GM12878 (cell line): ENCODE measurements at regions not wholly inside any gene's neighbourhood (a gene's known extent, or its start where the extent isn't known, plus 50 kb on each side); places are given as distances from the start of the nearest gene placed in this dataset.

ENCODE experiments used
- ATAC-seq: fragments of 200-7000 bp; cut with Tn5 transposase; 3 replicates; pipeline ENCODE4 v1.9.1; 2020; ENCODE audit warnings: mild to moderate bottlenecking, moderate library complexity
- BruUV-seq: library from RNA; stranded (reverse); fragments of 400-500 nt; replicated peaks from 2 replicates; lab custom pipeline; 2021; lab: Mats Ljungman, UMichigan
- CTCF ChIA-PET: fragments of 300-600 bp; sonication (Branson Sonifier 250); formaldehyde crosslinking; extraction: SDS; loops from one replicate; lab custom pipeline; 2021; ENCODE audit warnings: inconsistent platforms; lab: Yijun Ruan, JAX
- POLR2A ChIA-PET: fragments of 350-600 bp; formaldehyde crosslinking; extraction: SDS; loops from one replicate; lab custom pipeline; 2021; ENCODE audit warnings: inconsistent platforms; lab: Charles Lee
- RAD21 ChIA-PET: fragments of 300-600 bp; sonication (Branson Sonifier 250); formaldehyde crosslinking; loops from one replicate; lab custom pipeline; 2023; ENCODE audit warnings: antibody characterized with exemption; ENCODE audit not compliant: unreplicated experiment; lab: Charles Lee
- SMC1A ChIA-PET: fragments of 300-600 bp; sonication (Branson Sonifier 250); formaldehyde crosslinking; loops from one replicate; lab custom pipeline; 2023; ENCODE audit not compliant: unreplicated experiment, uncharacterized antibody; lab: Charles Lee
- DNase-seq: peaks from one replicate; pipeline ENCODE4 v3.0.0-alpha.2; 2011; ENCODE audit warnings: low read depth, low spot score
- FAIRE-seq: peaks from 3 replicates; lab custom pipeline; 2011; peaks lifted over from hg19 to GRCh38; lab: Jason Lieb, UNC
- H2AFZ ChIP-seq: 2 replicates; pipeline ENCODE4 v1.6.0; 2011; ENCODE audit warnings: low read depth, low read length, control low read depth; ENCODE audit not compliant: control insufficient read depth
- H3K27ac ChIP-seq: 2 replicates; pipeline ENCODE4 v1.5.1; 2011; ENCODE audit warnings: control low read depth; ENCODE audit not compliant: control insufficient read depth, insufficient read depth
- H3K27me3 ChIP-seq, 2 experiments: replicated peaks in 1 of 2; 2 replicates each; pipeline versions ENCODE4 v1.6.0 to v1.6.1; 2011; ENCODE audit warnings: low read length in 1 of 2; ENCODE audit not compliant: control insufficient read depth in 2 of 2, insufficient read depth in 2 of 2
- H3K36me3 ChIP-seq, 2 experiments: 2 replicates each; pipeline ENCODE4 v1.5.1; 2011; ENCODE audit warnings: low read length in 1 of 2; ENCODE audit not compliant: control insufficient read depth in 2 of 2, insufficient read depth in 2 of 2
- H3K4me1 ChIP-seq: 2 replicates; pipeline ENCODE4 v1.6.1; 2011; ENCODE audit warnings: mild to moderate bottlenecking, low read length, moderate library complexity, mixed read lengths; ENCODE audit not compliant: control insufficient read depth, insufficient read depth
- H3K4me2 ChIP-seq: 2 replicates; pipeline ENCODE4 v1.6.0; 2011; ENCODE audit warnings: control low read depth; ENCODE audit not compliant: control insufficient read depth, insufficient read depth
- H3K4me3 ChIP-seq: fragments of 200-600 bp; sonication (generic); 2 replicates; pipeline ENCODE4 v1.5.1; 2016
- H3K79me2 ChIP-seq: 2 replicates; pipeline ENCODE4 v1.6.0; 2011; ENCODE audit warnings: low read length; ENCODE audit not compliant: control insufficient read depth, insufficient read depth
- H3K9ac ChIP-seq: 2 replicates; pipeline ENCODE4 v1.8.0; 2011; ENCODE audit warnings: low read length, control low read depth, mixed read lengths; ENCODE audit not compliant: control insufficient read depth, insufficient read depth
- H3K9me3 ChIP-seq: replicated peaks from 3 replicates; pipeline ENCODE4 v1.5.1; 2011; ENCODE audit warnings: mild to moderate bottlenecking, low read length; ENCODE audit not compliant: control insufficient read depth, insufficient read depth
- H4K20me1 ChIP-seq: 2 replicates; pipeline ENCODE4 v1.6.0; 2011; ENCODE audit not compliant: control insufficient read depth, insufficient read depth
- CEBPB ChIP-seq, 2 experiments: fragments of 150-350 bp in 1 of 2; IDR thresholded peaks; 2 replicates each; pipeline ENCODE4 v1.6.1; 2012 to 2014; ENCODE audit warnings: low read depth in 2 of 2, low read length in 2 of 2, borderline replicate concordance in 1 of 2, inconsistent platforms in 1 of 2
- EGR1 ChIP-seq, 2 experiments: IDR thresholded peaks; 1 replicate in 1 of 2; 2 replicates in 1 of 2; pipeline ENCODE4 v1.6.1; 2011 to 2012; ENCODE audit warnings: low read depth in 2 of 2, low read length in 2 of 2, borderline replicate concordance in 1 of 2, mild to moderate bottlenecking in 1 of 2, moderate library complexity in 1 of 2
- EP300 ChIP-seq, 2 experiments: fragments of 150-350 bp in 1 of 2; IDR thresholded peaks; 2 replicates each; pipeline ENCODE4 v1.6.1; 2011 to 2012; ENCODE audit warnings: low read depth in 2 of 2, low read length in 2 of 2, borderline replicate concordance in 1 of 2, improper control_type of control experiment in 1 of 2, inconsistent platforms in 1 of 2; ENCODE audit not compliant: control insufficient read depth in 1 of 2
- HCFC1 ChIP-seq: fragments of 150-350 bp; IDR thresholded peaks from 2 replicates; pipeline ENCODE4 v1.6.1; 2014; ENCODE audit warnings: low read length
- KDM1A ChIP-seq: fragments of 200-600 bp; sonication (generic); IDR thresholded peaks from 2 replicates; pipeline ENCODE4 v1.6.1; 2016; ENCODE audit warnings: borderline replicate concordance
- KLF5 ChIP-seq: fragments of 450-650 bp; IDR thresholded peaks from 2 replicates; pipeline ENCODE4 v1.6.1; 2014; ENCODE audit warnings: mild to moderate bottlenecking; ENCODE audit not compliant: partially characterized antibody
- LARP7 ChIP-seq: fragments of 450-650 bp; IDR thresholded peaks from 2 replicates; pipeline ENCODE4 v1.6.1; 2017; ENCODE audit warnings: mild to moderate bottlenecking
- NR2C1 ChIP-seq: fragments of 450-650 bp; IDR thresholded peaks from 2 replicates; pipeline ENCODE4 v1.6.1; 2017; ENCODE audit warnings: antibody characterized with exemption, mild to moderate bottlenecking, moderate library complexity
- PML ChIP-seq: IDR thresholded peaks from 2 replicates; pipeline ENCODE4 v1.6.1; 2012; ENCODE audit warnings: low read length, inconsistent platforms
- POU2F2 ChIP-seq: IDR thresholded peaks from 3 replicates; pipeline ENCODE4 v1.6.1; 2011; ENCODE audit warnings: low read depth, mild to moderate bottlenecking, low read length, borderline replicate concordance
- RAD21 ChIP-seq: IDR thresholded peaks from 2 replicates; pipeline ENCODE4 v1.6.1; 2011; ENCODE audit warnings: mild to moderate bottlenecking, low read depth, low read length, moderate library complexity; ENCODE audit not compliant: insufficient read depth
- STAT1 ChIP-seq: fragments of 450-650 bp; conservative IDR thresholded peaks from 2 replicates; pipeline ENCODE4 v1.6.1; 2014; ENCODE audit warnings: antibody characterized with exemption, mild to moderate bottlenecking
- TAF1 ChIP-seq: IDR thresholded peaks from 2 replicates; pipeline ENCODE4 v1.6.1; 2011; ENCODE audit warnings: mild to moderate bottlenecking, low read depth, low read length, borderline replicate concordance
- TBL1XR1 ChIP-seq: IDR thresholded peaks from 2 replicates; pipeline ENCODE4 v1.6.1; 2012; ENCODE audit warnings: low read depth, low read length, improper control_type of control experiment
- WGBS: methylation state at CpG from one replicate; pipeline ENCODE4 v1.1.6; 2016; ENCODE audit warnings: low lambda C conversion rate; ENCODE audit not compliant: insufficient replicate concordance, insufficient coverage; ENCODE audit errors: missing lambda C conversion rate; 5-methylcytosine and 5-hydroxymethylcytosine counted together
- in situ Hi-C: fragments of 300-500 bp; cut with MboI; formaldehyde crosslinking; loops from 9 replicates; pipeline ENCODE4 v1.14.3; 2018; ENCODE audit warnings: mixed read lengths
- intact Hi-C: fragments of 100-400 bp; cut with micrococcal nuclease; formaldehyde crosslinking; loops from one replicate; pipeline ENCODE4 v1.14.2; 2022; ENCODE audit not compliant: unreplicated experiment
- TF ChIP-seq, protein P1 (sequence below): fragments of 450-650 bp; IDR thresholded peaks from 2 replicates; pipeline ENCODE4 v1.6.1; 2017; ENCODE audit warnings: mild to moderate bottlenecking, low read depth, inconsistent platforms; ENCODE audit not compliant: poor library complexity, severe bottlenecking
- TF ChIP-seq, protein P2 (sequence below): fragments of 150-350 bp; IDR thresholded peaks from 2 replicates; pipeline ENCODE4 v1.6.1; 2014; ENCODE audit warnings: mild to moderate bottlenecking, low read depth, low read length
- TF ChIP-seq, protein P3 (sequence below): IDR thresholded peaks from 2 replicates; pipeline ENCODE4 v1.6.1; 2011; ENCODE audit warnings: low read depth, mild to moderate bottlenecking, low read length, moderate library complexity, borderline replicate concordance; ENCODE audit errors: extremely low read depth
- TF ChIP-seq, protein P4 (sequence below): fragments of 450-650 bp; conservative IDR thresholded peaks from 2 replicates; pipeline ENCODE4 v1.6.1; 2017; ENCODE audit warnings: mild to moderate bottlenecking, moderate library complexity

DNA sequence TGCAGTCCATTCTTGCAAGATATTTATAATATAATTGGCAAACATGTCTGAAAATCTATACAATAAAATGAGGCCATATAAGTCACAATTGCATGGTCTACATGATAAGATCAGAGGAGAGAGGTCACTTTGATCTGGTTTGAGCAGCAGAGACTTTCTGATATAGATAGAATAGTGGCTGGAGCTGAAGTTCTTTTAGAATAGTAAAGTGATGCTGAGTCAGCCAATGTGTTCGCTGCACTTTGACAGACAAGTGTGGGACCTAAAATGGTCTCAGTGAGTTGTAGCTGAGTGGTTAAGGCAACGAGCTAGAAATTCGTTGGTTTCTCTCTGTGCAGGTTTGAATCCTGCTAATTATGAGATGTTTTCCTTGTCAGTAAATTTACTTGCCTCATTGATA lies 257.0 kb upstream of the C11orf87 start (continued):
- no peak for TF ChIP-seq KDM1A
- TF ChIP-seq, protein P1, sequence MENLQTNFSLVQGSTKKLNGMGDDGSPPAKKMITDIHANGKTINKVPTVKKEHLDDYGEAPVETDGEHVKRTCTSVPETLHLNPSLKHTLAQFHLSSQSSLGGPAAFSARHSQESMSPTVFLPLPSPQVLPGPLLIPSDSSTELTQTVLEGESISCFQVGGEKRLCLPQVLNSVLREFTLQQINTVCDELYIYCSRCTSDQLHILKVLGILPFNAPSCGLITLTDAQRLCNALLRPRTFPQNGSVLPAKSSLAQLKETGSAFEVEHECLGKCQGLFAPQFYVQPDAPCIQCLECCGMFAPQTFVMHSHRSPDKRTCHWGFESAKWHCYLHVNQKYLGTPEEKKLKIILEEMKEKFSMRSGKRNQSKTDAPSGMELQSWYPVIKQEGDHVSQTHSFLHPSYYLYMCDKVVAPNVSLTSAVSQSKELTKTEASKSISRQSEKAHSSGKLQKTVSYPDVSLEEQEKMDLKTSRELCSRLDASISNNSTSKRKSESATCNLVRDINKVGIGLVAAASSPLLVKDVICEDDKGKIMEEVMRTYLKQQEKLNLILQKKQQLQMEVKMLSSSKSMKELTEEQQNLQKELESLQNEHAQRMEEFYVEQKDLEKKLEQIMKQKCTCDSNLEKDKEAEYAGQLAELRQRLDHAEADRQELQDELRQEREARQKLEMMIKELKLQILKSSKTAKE, result no peak
- no peak for TF ChIP-seq STAT1
- no peak for TF ChIP-seq NR2C1
- TF ChIP-seq, protein P2, sequence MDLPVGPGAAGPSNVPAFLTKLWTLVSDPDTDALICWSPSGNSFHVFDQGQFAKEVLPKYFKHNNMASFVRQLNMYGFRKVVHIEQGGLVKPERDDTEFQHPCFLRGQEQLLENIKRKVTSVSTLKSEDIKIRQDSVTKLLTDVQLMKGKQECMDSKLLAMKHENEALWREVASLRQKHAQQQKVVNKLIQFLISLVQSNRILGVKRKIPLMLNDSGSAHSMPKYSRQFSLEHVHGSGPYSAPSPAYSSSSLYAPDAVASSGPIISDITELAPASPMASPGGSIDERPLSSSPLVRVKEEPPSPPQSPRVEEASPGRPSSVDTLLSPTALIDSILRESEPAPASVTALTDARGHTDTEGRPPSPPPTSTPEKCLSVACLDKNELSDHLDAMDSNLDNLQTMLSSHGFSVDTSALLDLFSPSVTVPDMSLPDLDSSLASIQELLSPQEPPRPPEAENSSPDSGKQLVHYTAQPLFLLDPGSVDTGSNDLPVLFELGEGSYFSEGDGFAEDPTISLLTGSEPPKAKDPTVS, result no peak
- no peak for TF ChIP-seq CEBPB (IDR thresholded peaks at IDR 0.05; ENCODE audit: borderline replicate concordance in 1 of 2, low read depth in 2 of 2, low read length in 2 of 2)
- no peak for TF ChIP-seq PML
- TF ChIP-seq TAF1, result no peak
- no peak for TF ChIP-seq POU2F2
- no peak for TF ChIP-seq KLF5

DNA sequence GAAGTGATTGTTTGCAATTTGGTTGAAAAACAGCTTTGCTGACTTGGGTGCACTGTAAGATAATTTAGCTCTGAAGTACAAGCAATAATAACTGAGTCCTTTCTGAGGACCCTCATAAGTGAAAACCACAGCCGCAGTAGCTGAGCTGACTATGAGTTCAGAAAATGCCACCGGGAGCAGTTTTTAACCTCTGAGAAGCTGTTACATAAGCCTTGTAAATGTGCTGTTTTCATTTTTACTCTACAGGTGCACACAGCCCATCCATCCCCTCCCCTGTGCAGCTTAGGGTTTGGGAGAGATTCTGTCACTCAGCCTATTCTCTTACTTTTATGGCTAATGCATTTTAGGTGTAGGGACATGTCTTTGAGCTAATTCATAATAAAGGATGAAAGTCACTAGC lies 255.5 kb upstream of the C11orf87 start:
- Histone ChIP-seq H3K36me3 (no peaks in the 10 kb centered on the region), H3K9ac (no peak overlapping the region), H4K20me1 (no peaks in the 10 kb centered on the region), H3K4me2 (no peak overlapping the region), H3K27me3 (no peaks in the 10 kb centered on the region; a peak in 1 of 4 replicates), H3K4me3 (no peak overlapping the region), H2AFZ (no peak overlapping the region), H3K4me1 (no peaks in the 10 kb centered on the region), H3K79me2 (no peaks in the 10 kb centered on the region), H3K9me3 (no peaks in the 10 kb centered on the region), H3K27ac (no peak overlapping the region)
- intact Hi-C loops (no loop called here), in situ Hi-C loops (no loop called here)
- ChIA-PET SMC1A (interaction anchor here (1.0 kb wide), 1 partner anchor 23 kb away, joined by 4 read pairs; no protein-coding TSS in a partner anchor), POLR2A (no interaction called here), RAD21 (no interaction called here), CTCF (no interaction called here)
- FAIRE-seq (no peak), ATAC-seq (no peak), DNase-seq (no peak)
- 62% methylated on average over 2 of the region's 2 CpGs for WGBS
- BruUV-seq, result no TSS peak
- no peak for TF ChIP-seq RAD21
- TF ChIP-seq HCFC1, result no peak
- TF ChIP-seq, protein P3, sequence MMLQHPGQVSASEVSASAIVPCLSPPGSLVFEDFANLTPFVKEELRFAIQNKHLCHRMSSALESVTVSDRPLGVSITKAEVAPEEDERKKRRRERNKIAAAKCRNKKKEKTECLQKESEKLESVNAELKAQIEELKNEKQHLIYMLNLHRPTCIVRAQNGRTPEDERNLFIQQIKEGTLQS, result no peak
- TF ChIP-seq STAT1, result no peak
- TF ChIP-seq KLF5, result no peak
- TF ChIP-seq PML, result no peak
- no peak for TF ChIP-seq EGR1 (IDR thresholded peaks at IDR 0.05; ENCODE audit: borderline replicate concordance in 1 of 2, low read depth in 2 of 2, low read length in 2 of 2)
- TF ChIP-seq EP300 (IDR thresholded peaks at IDR 0.05; ENCODE audit: borderline replicate concordance in 1 of 2, control insufficient read depth in 1 of 2, low read depth in 2 of 2, low read length in 2 of 2), result no peak
- TF ChIP-seq TBL1XR1, result no peak
- TF ChIP-seq, protein P4, sequence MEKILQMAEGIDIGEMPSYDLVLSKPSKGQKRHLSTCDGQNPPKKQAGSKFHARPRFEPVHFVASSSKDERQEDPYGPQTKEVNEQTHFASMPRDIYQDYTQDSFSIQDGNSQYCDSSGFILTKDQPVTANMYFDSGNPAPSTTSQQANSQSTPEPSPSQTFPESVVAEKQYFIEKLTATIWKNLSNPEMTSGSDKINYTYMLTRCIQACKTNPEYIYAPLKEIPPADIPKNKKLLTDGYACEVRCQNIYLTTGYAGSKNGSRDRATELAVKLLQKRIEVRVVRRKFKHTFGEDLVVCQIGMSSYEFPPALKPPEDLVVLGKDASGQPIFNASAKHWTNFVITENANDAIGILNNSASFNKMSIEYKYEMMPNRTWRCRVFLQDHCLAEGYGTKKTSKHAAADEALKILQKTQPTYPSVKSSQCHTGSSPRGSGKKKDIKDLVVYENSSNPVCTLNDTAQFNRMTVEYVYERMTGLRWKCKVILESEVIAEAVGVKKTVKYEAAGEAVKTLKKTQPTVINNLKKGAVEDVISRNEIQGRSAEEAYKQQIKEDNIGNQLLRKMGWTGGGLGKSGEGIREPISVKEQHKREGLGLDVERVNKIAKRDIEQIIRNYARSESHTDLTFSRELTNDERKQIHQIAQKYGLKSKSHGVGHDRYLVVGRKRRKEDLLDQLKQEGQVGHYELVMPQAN, result no peak
- no peak for TF ChIP-seq LARP7
